ENCODE measurements at regions not wholly inside any gene's neighbourhood (a gene's known extent, or its start where the extent isn't known, plus 50 kb on each side); places are given as distances from the start of the nearest gene placed in this dataset.

DNA sequence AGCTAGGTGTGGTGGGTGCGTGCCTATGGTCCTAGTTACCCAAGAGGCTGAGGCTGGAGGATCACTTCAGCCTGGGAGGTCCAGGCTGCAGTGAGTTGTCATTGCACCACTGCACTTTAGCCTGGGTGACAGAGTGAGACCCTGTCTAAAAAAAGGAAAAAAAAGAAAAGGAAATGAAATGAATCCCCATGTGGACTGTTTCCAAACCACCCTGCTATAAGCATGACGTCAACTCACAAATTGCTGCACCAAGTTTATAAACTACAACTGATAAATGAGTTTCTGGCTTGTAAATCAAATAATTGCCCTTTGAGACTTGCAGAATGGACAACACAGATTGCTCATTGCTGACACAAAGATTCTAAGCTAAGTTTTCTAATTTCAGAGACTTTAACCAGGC is 51.0 kb upstream of the STK38L start:
- TF ChIP-seq, protein P1, sequence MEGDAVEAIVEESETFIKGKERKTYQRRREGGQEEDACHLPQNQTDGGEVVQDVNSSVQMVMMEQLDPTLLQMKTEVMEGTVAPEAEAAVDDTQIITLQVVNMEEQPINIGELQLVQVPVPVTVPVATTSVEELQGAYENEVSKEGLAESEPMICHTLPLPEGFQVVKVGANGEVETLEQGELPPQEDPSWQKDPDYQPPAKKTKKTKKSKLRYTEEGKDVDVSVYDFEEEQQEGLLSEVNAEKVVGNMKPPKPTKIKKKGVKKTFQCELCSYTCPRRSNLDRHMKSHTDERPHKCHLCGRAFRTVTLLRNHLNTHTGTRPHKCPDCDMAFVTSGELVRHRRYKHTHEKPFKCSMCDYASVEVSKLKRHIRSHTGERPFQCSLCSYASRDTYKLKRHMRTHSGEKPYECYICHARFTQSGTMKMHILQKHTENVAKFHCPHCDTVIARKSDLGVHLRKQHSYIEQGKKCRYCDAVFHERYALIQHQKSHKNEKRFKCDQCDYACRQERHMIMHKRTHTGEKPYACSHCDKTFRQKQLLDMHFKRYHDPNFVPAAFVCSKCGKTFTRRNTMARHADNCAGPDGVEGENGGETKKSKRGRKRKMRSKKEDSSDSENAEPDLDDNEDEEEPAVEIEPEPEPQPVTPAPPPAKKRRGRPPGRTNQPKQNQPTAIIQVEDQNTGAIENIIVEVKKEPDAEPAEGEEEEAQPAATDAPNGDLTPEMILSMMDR (IDR thresholded peaks at IDR 0.05; ENCODE audit: low read length) = no peak
- TF ChIP-seq EZH2 (IDR thresholded peaks at IDR 0.05; ENCODE audit: borderline replicate concordance, low read length) = no peak

Data from OCI-LY1 (cell line).